Neural cell (in vitro differentiated cells): ENCODE measurements at regions not wholly inside any gene's neighbourhood (a gene's known extent, or its start where the extent isn't known, plus 50 kb on each side); places are given as distances from the start of the nearest gene placed in this dataset.

Experiments used
- H2AFZ ChIP-seq: fragments of 200-600, 300-800 bp; sonication (generic), shearing (Covaris generic); 2 replicates; pipeline ENCODE4 v1.6.0; 2014; ENCODE audit warnings: low read depth, mild to moderate bottlenecking, antibody characterized with exemption, low read length, moderate library complexity
- H3F3A ChIP-seq: fragments of 200-600 bp; shearing (Covaris generic); 2 replicates; pipeline ENCODE4 v1.6.1; 2016; ENCODE audit warnings: mild to moderate bottlenecking, moderate library complexity, mixed read lengths, antibody characterized with exemption, low read length; ENCODE audit not compliant: insufficient read depth, poor library complexity, severe bottlenecking
- H3K27ac ChIP-seq: fragments of 200-600, 300-800 bp; sonication (generic), shearing (Covaris generic); 2 replicates; pipeline ENCODE4 v1.5.1; 2014; ENCODE audit warnings: mild to moderate bottlenecking, low read length, moderate library complexity
- H3K27me3 ChIP-seq: fragments of 300-800, 200-600 bp; sonication (generic), shearing (Covaris generic); 2 replicates; pipeline ENCODE4 v1.6.0; 2014; ENCODE audit warnings: mild to moderate bottlenecking, low read depth, low read length, moderate library complexity; ENCODE audit not compliant: insufficient read depth
- H3K36me3 ChIP-seq: fragments of 300-800, 200-600 bp; sonication (generic), shearing (Covaris generic); 2 replicates; pipeline ENCODE4 v1.5.1; 2014; ENCODE audit warnings: mild to moderate bottlenecking, antibody characterized with exemption, low read length, moderate library complexity; ENCODE audit not compliant: insufficient read depth
- H3K4me2 ChIP-seq: fragments of 300-800, 200-600 bp; sonication (generic), shearing (Covaris generic); 2 replicates; pipeline ENCODE4 v1.6.0; 2014; ENCODE audit warnings: mild to moderate bottlenecking, low read length
- H3K4me3 ChIP-seq: fragments of 300-800, 200-600 bp; sonication (generic), shearing (Covaris generic); 2 replicates; pipeline ENCODE4 v1.5.1; 2014; ENCODE audit warnings: mild to moderate bottlenecking, low read length, moderate library complexity
- H3K79me2 ChIP-seq: fragments of 200-600 bp; shearing (Covaris generic); replicated peaks from 2 replicates; pipeline ENCODE4 v1.6.0; 2014; ENCODE audit warnings: mild to moderate bottlenecking, low read length, moderate library complexity; ENCODE audit not compliant: insufficient read depth
- H3K9ac ChIP-seq: fragments of 300-800, 200-600 bp; sonication (generic), shearing (Covaris generic); 2 replicates; pipeline ENCODE4 v1.6.1; 2016; ENCODE audit warnings: mild to moderate bottlenecking, low read length, mixed read lengths
- H3K9me2 ChIP-seq: fragments of 200-600 bp; shearing (Covaris generic); 2 replicates; pipeline ENCODE4 v1.6.1; 2016; ENCODE audit warnings: mild to moderate bottlenecking, low read length, mixed read lengths; ENCODE audit not compliant: insufficient read depth
- H3K9me3 ChIP-seq: fragments of 200-600, 300-800 bp; sonication (generic), shearing (Covaris generic); 2 replicates; pipeline ENCODE4 v1.6.1; 2016; ENCODE audit warnings: mild to moderate bottlenecking, mixed run types, low read length, moderate library complexity, mixed read lengths
- H4K20me1 ChIP-seq: fragments of 200-600 bp; shearing (Covaris generic); 2 replicates; pipeline ENCODE4 v1.6.1; 2016; ENCODE audit warnings: mild to moderate bottlenecking, mixed run types; ENCODE audit not compliant: insufficient read depth
- CTCF ChIP-seq: fragments of 450-650 bp; IDR thresholded peaks from 2 replicates; pipeline ENCODE4 v1.5.1; 2014; ENCODE audit warnings: antibody characterized with exemption, mild to moderate bottlenecking, moderate library complexity; ENCODE audit not compliant: poor library complexity, severe bottlenecking
- EP300 ChIP-seq: fragments of 450-650 bp; conservative IDR thresholded peaks from 2 replicates; pipeline ENCODE4 v1.6.1; 2014; ENCODE audit warnings: antibody characterized with exemption, mild to moderate bottlenecking, moderate library complexity; ENCODE audit not compliant: poor library complexity, severe bottlenecking
- EZH2 ChIP-seq: fragments of 200-600, 300-800 bp; shearing (Covaris generic), sonication (generic); IDR thresholded peaks from 2 replicates; pipeline ENCODE4 v1.6.1; 2014; ENCODE audit warnings: antibody characterized with exemption, low read length, borderline replicate concordance, mild to moderate bottlenecking; ENCODE audit not compliant: insufficient read depth, poor library complexity, severe bottlenecking
- MXI1 ChIP-seq: fragments of 450-650 bp; conservative IDR thresholded peaks from 2 replicates; pipeline ENCODE4 v1.6.1; 2014; ENCODE audit warnings: antibody characterized with exemption, mild to moderate bottlenecking; ENCODE audit not compliant: poor library complexity, severe bottlenecking
- POLR2AphosphoS5 ChIP-seq: IDR thresholded peaks from 2 replicates; pipeline ENCODE4 v1.6.1; 2012
- RAD21 ChIP-seq: fragments of 450-650 bp; conservative IDR thresholded peaks from 2 replicates; pipeline ENCODE4 v1.6.1; 2014; ENCODE audit warnings: antibody characterized with exemption, mild to moderate bottlenecking, moderate library complexity
- REST ChIP-seq: IDR thresholded peaks from 2 replicates; pipeline ENCODE4 v1.6.1; 2012; ENCODE audit warnings: borderline replicate concordance
- SMC3 ChIP-seq: fragments of 450-650 bp; conservative IDR thresholded peaks from 2 replicates; pipeline ENCODE4 v1.6.1; 2014; ENCODE audit warnings: antibody characterized with exemption, mild to moderate bottlenecking, moderate library complexity; ENCODE audit not compliant: poor library complexity
- TAF1 ChIP-seq: IDR thresholded peaks from 2 replicates; pipeline ENCODE4 v1.6.1; 2012; ENCODE audit warnings: low read depth

GRCh38 chr4:152165846-152166245 lies 370.0 kb downstream of the FBXW7 start:
- no peaks in the 10 kb centered on the region for H3K36me3 ChIP-seq
- H3K9me3 ChIP-seq = no peaks in the 10 kb centered on the region
- H3K4me2 ChIP-seq = no peak overlapping the region
- TF ChIP-seq REST (no peak), EZH2 (no peak), TAF1 (no peak), CTCF (no peak), EP300 (no peak), SMC3 (no peak), MXI1 (no peak), POLR2AphosphoS5 (no peak), RAD21 (no peak)
- no peaks in the 10 kb centered on the region for H3K9me2 ChIP-seq
- H3K9ac ChIP-seq = no peak overlapping the region
- H3K4me3 ChIP-seq = no peak overlapping the region
- no peaks in the 10 kb centered on the region for H3K79me2 ChIP-seq
- H3K27ac ChIP-seq = no peak overlapping the region
- no peaks in the 10 kb centered on the region for H4K20me1 ChIP-seq
- no peaks in the 10 kb centered on the region for H3K27me3 ChIP-seq
- no peak overlapping the region for H2AFZ ChIP-seq
- no peaks in the 10 kb centered on the region for H3F3A ChIP-seq

- H3K27ac ChIP-seq = no peak overlapping the region
- no peak for TF ChIP-seq REST
- no peaks in the 10 kb centered on the region for H3K9me3 ChIP-seq
- no peak overlapping the region for H3K4me3 ChIP-seq
- no peaks in the 10 kb centered on the region for H3K9me2 ChIP-seq
- H2AFZ ChIP-seq = no peak overlapping the region
- no peak overlapping the region for H3K9ac ChIP-seq
- no peaks in the 10 kb centered on the region for H3K36me3 ChIP-seq
- no peaks in the 10 kb centered on the region for H3K27me3 ChIP-seq
- H3K4me2 ChIP-seq = no peak overlapping the region
- no peaks in the 10 kb centered on the region for H3F3A ChIP-seq
- H4K20me1 ChIP-seq = no peaks in the 10 kb centered on the region
- H3K79me2 ChIP-seq = no peaks in the 10 kb centered on the region
Observed at GRCh38 chr4:152165146-152165545, 370.7 kb downstream of the FBXW7 start.
